Right lobe of liver (tissue), 6 donors: ENCODE measurements at regions not wholly inside any gene's neighbourhood (a gene's known extent, or its start where the extent isn't known, plus 50 kb on each side); places are given as distances from the start of the nearest gene placed in this dataset.

Source experiments
- ATAC-seq, 4 donors: fragments of 200-7000 bp; cut with Tn5 transposase; one replicate each; pipeline ENCODE4 v1.9.1; 2020; ENCODE audit warnings: mild to moderate bottlenecking in 4 of 4, moderate library complexity in 4 of 4
- DNase-seq, 3 donors: peaks; one replicate each; pipeline ENCODE4 v3.0.0-alpha.2; 2020
- H3K27ac ChIP-seq, 3 donors: fragments of 200-600 bp; one replicate each; pipeline ENCODE4 v1.8.0; 2022
- H3K27me3 ChIP-seq, 2 donors: fragments of 200-600 bp; one replicate each; pipeline ENCODE4 v1.8.0; 2022
- H3K36me3 ChIP-seq, 4 donors: fragments of 200-600 bp; sonication (generic) in 1 of 4; one replicate each; pipeline versions ENCODE4 v1.5.1 to v1.8.0; 2017 to 2022; ENCODE audit warnings: control low read depth in 1 of 4
- H3K4me1 ChIP-seq, 4 donors: fragments of 200-600 bp; sonication (generic) in 1 of 4; one replicate each; pipeline versions ENCODE4 v1.5.1 to v1.8.0; 2017 to 2022; ENCODE audit warnings: control low read depth in 1 of 4
- H3K4me3 ChIP-seq, 3 donors: fragments of 200-600 bp; one replicate each; pipeline ENCODE4 v1.8.0; 2022
- H3K9me3 ChIP-seq, 4 donors: fragments of 200-600 bp; sonication (generic) in 1 of 4; one replicate each; pipeline versions ENCODE4 v1.5.1 to v1.8.0; 2017 to 2022; ENCODE audit warnings: control low read depth in 1 of 4
- CTCF ChIP-seq, 4 donors: fragments of 200-600 bp in 3 of 4; fragments of 450-650 bp in 1 of 4; IDR thresholded peaks; one replicate each; pipeline versions ENCODE4 v1.5.1 to v1.8.0; 2016 to 2022; ENCODE audit warnings: antibody characterized with exemption in 4 of 4, mild to moderate bottlenecking in 2 of 4
- POLR2A ChIP-seq: fragments of 450-650 bp; IDR thresholded peaks from one replicate; pipeline ENCODE4 v1.6.1; 2017; ENCODE audit warnings: antibody characterized with exemption, mild to moderate bottlenecking
- WGBS: methylation state at CpG from one replicate; pipeline ENCODE4 v1.1.6; 2018; ENCODE audit warnings: low coverage, low lambda C conversion rate; ENCODE audit not compliant: insufficient coverage; ENCODE audit errors: missing lambda C conversion rate; 5-methylcytosine and 5-hydroxymethylcytosine counted together
- intact Hi-C, 2 donors: fragments of 100-400 bp; cut with DNase I; formaldehyde crosslinking; loops; one replicate each; pipeline versions ENCODE4 v1.11.2 to v1.14.1; 2022
- donor health status: DM: no; HTN: yes; CAD: no.
- donor health status: DM: no; HTN: no; CAD: no.
- donor health status: DM: no; HTN: no; CAD: no.
- donor health status: DM: no; HTN: yes; CAD: no.
- donor health status: DM: no; HTN: yes; CAD: no.

- intact Hi-C loops, result no loop called here
- WGBS, result 31% methylated on average over 1 of the region's 1 CpG
- Histone ChIP-seq H3K4me3 (no peak overlapping the region), H3K4me1 (no peaks in the 10 kb centered on the region), H3K27me3 (no peaks in the 10 kb centered on the region), H3K27ac (no peak overlapping the region), H3K36me3 (no peaks in the 10 kb centered on the region), H3K9me3 (no peaks in the 10 kb centered on the region)
- no peak for TF ChIP-seq POLR2A
- TF ChIP-seq CTCF (IDR thresholded peaks at IDR 0.05), result no peak
- no peak for DNase-seq
- no peak for ATAC-seq
Observed at GRCh38 chr9:14994738-14995137, 84.5 kb upstream of the FREM1 start.

- 48% methylated on average over 9 of the region's 9 CpGs for WGBS
- ATAC-seq, result peak in 1 of 4 donors; percentile 24
Observed at GRCh38 chr9:14993901-14994554, 83.8 kb upstream of the FREM1 start.

GRCh38 chr9:14993061-14993800 lies 83.0 kb upstream of the FREM1 start:
- no peaks in the 10 kb centered on the region for H3K36me3 ChIP-seq
- 10% methylated on average over 17 of the region's 49 CpGs for WGBS
- TF ChIP-seq CTCF (IDR thresholded peaks at IDR 0.05), result no peak
- no peak for TF ChIP-seq POLR2A
- no peaks in the 10 kb centered on the region for H3K9me3 ChIP-seq
- intact Hi-C loops, result no loop called here
- H3K27ac ChIP-seq, result no peak overlapping the region
- no peaks in the 10 kb centered on the region for H3K27me3 ChIP-seq
- DNase-seq (peak; percentile 58 to 77 (median 73)), ATAC-seq (peak; percentile 82 to 94 (median 88))
- H3K4me3 ChIP-seq, result peak overlapping the region; percentile 36 to 64 (median 47)
- H3K4me1 ChIP-seq, result no peaks in the 10 kb centered on the region

More at GRCh38 chr9:14993901-14994554, 83.8 kb upstream of the FREM1 start:
- intact Hi-C loops, result no loop called here
- TF ChIP-seq POLR2A (no peak), CTCF (IDR thresholded peaks at IDR 0.05) (no peak)
- DNase-seq, result no peak
- Histone ChIP-seq H3K4me1 (no peaks in the 10 kb centered on the region), H3K27me3 (no peaks in the 10 kb centered on the region), H3K4me3 (peak overlapping the region in 2 of 3 donors; percentile 36 to 64), H3K36me3 (no peaks in the 10 kb centered on the region), H3K27ac (no peak overlapping the region), H3K9me3 (no peaks in the 10 kb centered on the region)

GRCh38 chr9:14992516-14992915 lies 82.3 kb upstream of the FREM1 start:
- H3K4me3 ChIP-seq, result no peak overlapping the region
- intact Hi-C loops, result no loop called here
- TF ChIP-seq CTCF (IDR thresholded peaks at IDR 0.05) (no peak), POLR2A (no peak)
- H3K9me3 ChIP-seq, result no peaks in the 10 kb centered on the region
- H3K4me1 ChIP-seq, result no peaks in the 10 kb centered on the region
- 79% methylated on average over 5 of the region's 5 CpGs for WGBS
- no peak overlapping the region for H3K27ac ChIP-seq
- no peaks in the 10 kb centered on the region for H3K27me3 ChIP-seq
- H3K36me3 ChIP-seq, result no peaks in the 10 kb centered on the region
- no peak for ATAC-seq
- DNase-seq, result no peak
